Vagina (tissue), 2 donors: ENCODE measurements at regions not wholly inside any gene's neighbourhood (a gene's known extent, or its start where the extent isn't known, plus 50 kb on each side); places are given as distances from the start of the nearest gene placed in this dataset.

Experiments
- CTCF ChIP-seq, 3 experiments: fragments of 450-650 bp in 2 of 3; fragments of 200-600 bp in 1 of 3; sonication (generic) in 1 of 3; IDR thresholded peaks; one replicate each; pipeline ENCODE4 v1.5.1; 2017 to 2019; ENCODE audit warnings: antibody characterized with exemption in 3 of 3, mild to moderate bottlenecking in 2 of 3, moderate library complexity in 2 of 3
- POLR2A ChIP-seq, 2 donors: fragments of 450-650 bp; IDR thresholded peaks; one replicate each; pipeline ENCODE4 v1.6.1; 2017; ENCODE audit warnings: antibody characterized with exemption in 2 of 2, mild to moderate bottlenecking in 2 of 2, moderate library complexity in 2 of 2
- POLR2AphosphoS5 ChIP-seq, 2 donors: sonication (generic); formaldehyde crosslinking; IDR thresholded peaks; one replicate each; pipeline ENCODE4 v1.9.0; 2017; ENCODE audit warnings: antibody characterized with exemption in 2 of 2, mild to moderate bottlenecking in 2 of 2, low read depth in 1 of 2; ENCODE audit not compliant: insufficient read depth in 1 of 2

- TF ChIP-seq CTCF (IDR thresholded peaks at IDR 0.05) = no peak
- no peak for TF ChIP-seq POLR2A (IDR thresholded peaks at IDR 0.05)
- TF ChIP-seq POLR2AphosphoS5 (IDR thresholded peaks at IDR 0.05; ENCODE audit: insufficient read depth in 1 of 2, low read depth in 1 of 2) = no peak
Observed at GRCh38 chr5:96024683-96025475, 63.2 kb upstream of the ELL2 start.
